Fibroblast of skin of left biceps (primary cell): ENCODE measurements at regions not wholly inside any gene's neighbourhood (a gene's known extent, or its start where the extent isn't known, plus 50 kb on each side); places are given as distances from the start of the nearest gene placed in this dataset.
"Not testable (repeated sequence)": the region's sequence is repeated elsewhere in the genome, so short reads cannot be mapped to it uniquely, and the experiment has no call there.

ENCODE experiments used
- DNase-seq, 2 experiments: peaks; one replicate each; pipeline ENCODE4 v3.0.0-alpha.2; 2013; ENCODE audit warnings: low read depth in 2 of 2

GRCh38 chr16:29355339-29356059, 51.0 kb downstream of the NPIPB11 start:
- DNase-seq = not testable (repeated sequence)

- DNase-seq = not testable (repeated sequence)
Observed at GRCh38 chr16:29354449-29354848, 52.1 kb downstream of the NPIPB11 start.

GRCh38 chr16:29352617-29352999, 53.9 kb downstream of the NPIPB11 start:
- not testable (repeated sequence) for DNase-seq

- not testable (repeated sequence) for DNase-seq
Observed at GRCh38 chr16:29351970-29352616, 54.4 kb downstream of the NPIPB11 start.

DNA sequence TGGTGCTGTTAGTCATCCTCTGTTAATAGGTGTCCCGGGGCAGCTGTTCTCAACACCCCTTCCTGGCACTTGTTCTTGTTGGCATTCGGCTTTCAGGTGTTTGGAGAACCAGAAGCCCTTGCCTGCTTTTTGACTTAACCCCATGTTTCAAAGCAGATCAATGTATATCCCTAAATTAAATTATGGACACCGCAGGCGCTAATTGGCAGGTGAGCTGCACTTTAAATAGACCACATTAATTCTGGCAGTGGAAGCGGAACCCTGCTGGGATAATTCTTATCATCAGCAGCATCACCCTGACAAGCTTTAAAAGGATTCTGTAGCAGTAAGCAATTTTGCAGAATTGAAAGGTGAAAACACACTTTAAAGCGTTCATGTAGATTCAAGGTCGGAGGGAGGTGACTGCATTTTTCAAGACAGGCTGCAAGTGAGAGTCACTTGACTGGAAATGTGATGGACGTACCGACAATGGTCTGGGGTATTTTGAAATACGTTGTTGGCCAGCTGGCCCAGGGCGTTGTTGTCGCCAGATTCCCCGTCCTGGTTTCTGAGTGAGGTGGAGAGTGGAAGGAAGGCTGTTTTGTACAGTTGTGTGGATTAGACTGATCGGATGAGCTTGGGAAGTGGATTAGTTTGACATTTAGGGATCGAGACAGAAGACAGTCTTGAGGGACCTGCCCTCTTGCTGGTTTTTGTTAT, 55.1 kb downstream of the NPIPB11 start:
- not testable (repeated sequence) for DNase-seq

DNA sequence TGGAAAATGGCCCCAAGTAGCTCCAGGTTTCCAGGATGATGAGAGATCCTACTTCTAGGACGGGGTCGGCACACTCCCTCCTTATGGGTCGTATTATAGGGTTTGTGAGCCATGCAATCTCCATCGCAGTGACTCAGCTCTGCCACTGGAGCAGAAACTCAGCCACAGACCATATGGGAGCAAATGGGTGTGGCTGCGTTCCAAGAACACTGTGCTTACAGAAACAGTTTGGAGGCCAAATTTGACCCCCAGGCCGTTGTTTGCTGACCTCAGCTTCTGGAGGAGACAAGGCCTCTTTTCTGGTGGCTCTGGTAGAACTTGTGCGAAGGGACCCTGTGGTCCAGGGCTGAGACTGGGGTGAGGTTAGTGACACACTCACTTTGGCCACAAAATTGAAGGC, 56.5 kb downstream of the NPIPB11 start:
- DNase-seq = peak; percentile 34 to 49

DNA sequence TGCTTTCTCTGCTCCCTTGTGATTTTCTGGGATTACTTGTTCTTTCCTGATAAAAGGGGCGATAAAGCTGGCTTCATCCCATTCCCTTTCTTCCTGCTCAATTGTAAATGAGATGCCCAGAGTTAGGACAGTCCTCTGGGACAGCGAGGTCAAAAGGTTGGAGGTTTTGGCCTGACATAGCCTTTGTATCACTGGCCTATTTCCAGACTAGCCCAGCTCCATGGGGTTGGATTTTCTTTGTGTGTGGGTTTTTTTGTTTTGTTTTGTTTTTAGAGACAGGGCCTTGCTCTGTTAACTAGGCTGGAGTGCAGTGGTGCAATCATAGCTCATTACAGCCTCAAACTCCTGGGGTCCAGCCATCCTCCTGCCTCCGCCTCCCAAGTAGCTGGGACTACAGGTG, 57.8 kb downstream of the NPIPB11 start:
- not testable (repeated sequence) for DNase-seq

DNA sequence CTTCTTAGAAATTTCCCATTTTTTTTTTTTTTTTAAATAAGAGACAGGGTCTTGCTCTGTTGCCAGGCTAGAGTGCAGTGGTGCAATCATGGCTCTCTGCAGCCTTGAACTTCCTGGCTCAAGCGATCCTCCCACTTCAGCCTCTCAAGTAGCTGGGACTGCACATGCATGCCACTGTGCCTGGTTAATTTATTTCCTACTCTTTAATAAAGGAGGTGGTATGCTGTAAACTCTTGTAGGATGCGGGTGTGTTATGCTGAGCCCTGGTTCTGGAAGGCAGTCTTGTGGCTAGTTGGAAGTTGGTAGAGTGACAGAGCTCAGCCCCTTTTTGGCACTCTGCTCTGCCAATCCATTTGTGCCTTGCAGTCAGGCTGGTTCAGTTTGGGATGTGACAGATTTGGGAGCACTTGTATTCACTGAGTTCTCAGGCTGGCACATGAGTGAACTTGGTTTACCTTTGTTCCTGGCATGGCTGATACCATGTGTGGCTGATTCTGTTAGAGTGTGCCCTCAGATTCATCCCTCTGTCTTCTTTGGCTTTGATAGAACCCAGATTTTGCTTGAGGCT, 58.3 kb downstream of the NPIPB11 start:
- not testable (repeated sequence) for DNase-seq

GRCh38 chr16:29346796-29347580, 59.5 kb downstream of the NPIPB11 start:
- not testable (repeated sequence) for DNase-seq

GRCh38 chr16:29346203-29346602, 60.3 kb downstream of the NPIPB11 start:
- not testable (repeated sequence) for DNase-seq

GRCh38 chr16:29342937-29343336, 63.6 kb downstream of the NPIPB11 start:
- not testable (repeated sequence) for DNase-seq

- not testable (repeated sequence) for DNase-seq
Observed at GRCh38 chr16:29340779-29341438, 65.6 kb downstream of the NPIPB11 start.

DNA sequence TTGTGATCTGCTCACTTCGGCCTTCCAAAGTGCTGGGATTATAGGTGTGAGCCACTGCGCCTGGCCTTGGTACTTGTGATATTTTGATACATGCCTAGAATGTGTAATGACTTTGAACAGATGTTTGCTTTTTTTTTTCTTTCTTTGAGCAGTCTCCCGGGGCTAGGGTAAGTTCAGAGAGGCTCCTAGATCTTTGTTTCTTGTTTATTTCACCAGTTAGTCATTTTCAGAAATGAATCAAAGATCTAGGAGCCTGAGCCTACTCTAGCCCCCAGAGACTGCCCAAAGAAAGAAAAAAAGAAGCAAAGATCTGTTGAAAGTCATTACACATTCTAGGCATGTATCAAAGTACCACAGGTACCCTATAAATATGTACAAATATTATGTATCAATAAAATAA, 66.3 kb downstream of the NPIPB11 start:
- DNase-seq = not testable (repeated sequence)

GRCh38 chr16:29338821-29339700, 67.5 kb downstream of the NPIPB11 start:
- DNase-seq = not testable (repeated sequence)

- not testable (repeated sequence) for DNase-seq
Observed at GRCh38 chr16:29337385-29337901, 69.1 kb downstream of the NPIPB11 start.

GRCh38 chr16:29335549-29335846, 71.0 kb downstream of the NPIPB11 start:
- not testable (repeated sequence) for DNase-seq

GRCh38 chr16:29334776-29335548, 71.5 kb downstream of the NPIPB11 start:
- not testable (repeated sequence) for DNase-seq

DNA sequence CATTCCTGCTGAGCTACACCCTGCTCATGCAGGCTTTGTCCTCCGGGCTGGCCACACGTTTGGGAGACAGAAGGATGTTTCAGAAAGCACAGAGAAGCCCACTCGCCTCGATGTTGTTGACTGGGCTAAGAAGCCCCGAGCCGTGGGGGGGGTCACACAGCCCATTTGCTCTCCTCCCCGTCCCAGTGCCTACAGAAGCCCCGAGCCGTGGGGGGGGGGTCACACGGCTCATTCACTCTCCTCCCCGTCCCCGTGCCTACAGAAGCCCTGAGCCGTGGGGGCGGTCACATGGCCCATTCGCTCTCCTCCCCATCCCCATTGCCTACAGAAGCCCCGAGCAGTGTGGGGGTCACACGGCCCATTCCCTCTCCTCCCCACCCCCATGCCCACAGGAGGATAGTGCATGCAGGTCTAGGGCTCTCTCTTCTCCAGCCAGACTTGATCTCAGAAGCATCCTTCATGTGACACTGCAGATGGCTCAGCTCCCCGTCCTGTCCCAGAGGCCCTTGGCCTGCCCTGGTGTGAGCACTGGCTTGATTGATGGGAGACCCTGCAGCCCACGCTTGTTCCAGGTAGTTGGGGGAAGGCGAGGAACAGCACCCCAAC, 72.9 kb downstream of the NPIPB11 start:
- not testable (repeated sequence) for DNase-seq

- not testable (repeated sequence) for DNase-seq
Observed at GRCh38 chr16:29330623-29331022, 75.9 kb downstream of the NPIPB11 start.
